HEK293T (cell line): ENCODE measurements at regions not wholly inside any gene's neighbourhood (a gene's known extent, or its start where the extent isn't known, plus 50 kb on each side); places are given as distances from the start of the nearest gene placed in this dataset.

Experiments used
- BHLHE40 ChIP-seq: fragments of 450-650 bp; IDR thresholded peaks from 2 replicates; pipeline ENCODE4 v1.6.1; 2016; ENCODE audit warnings: mild to moderate bottlenecking, moderate library complexity, borderline replicate concordance
- FOXK2 ChIP-seq: fragments of 450-650 bp; IDR thresholded peaks from 2 replicates; pipeline ENCODE4 v1.6.1; 2016; ENCODE audit warnings: mild to moderate bottlenecking
- SP1 ChIP-seq: fragments of 450-650 bp; IDR thresholded peaks from 2 replicates; pipeline ENCODE4 v1.6.1; 2017
- TARDBP ChIP-seq: fragments of 450-650 bp; IDR thresholded peaks from 2 replicates; pipeline ENCODE4 v1.6.1; 2016

- TF ChIP-seq SP1 (no peak), TARDBP (no peak), FOXK2 (no peak), BHLHE40 (no peak)
These were observed 125.3 kb downstream of the WIF1 start for GRCh38 chr12:64995816-64996215.
